MCF 10A (cell line): ENCODE measurements at regions not wholly inside any gene's neighbourhood (a gene's known extent, or its start where the extent isn't known, plus 50 kb on each side); places are given as distances from the start of the nearest gene placed in this dataset.

Source experiments
- BruUV-seq: library from RNA; stranded (reverse); fragments of 400-500 nt; replicated peaks from 2 replicates; lab custom pipeline; 2021; lab: Mats Ljungman, UMichigan
- CTCF ChIA-PET: fragments of 300-600 bp; sonication (Branson Sonifier 250); formaldehyde crosslinking; extraction: SDS; loops from one replicate; lab custom pipeline; 2021; ENCODE audit warnings: antibody characterized with exemption, inconsistent platforms; lab: Yijun Ruan, JAX
- POLR2A ChIA-PET: fragments of 300-600, 350-650 bp; sonication (Branson Sonifier 250); formaldehyde crosslinking; extraction: SDS; loops from one replicate; lab custom pipeline; 2020; ENCODE audit warnings: antibody characterized with exemption, inconsistent platforms; lab: Yijun Ruan, JAX
- DNase-seq: peaks from one replicate; pipeline ENCODE4 v3.0.0-alpha.2; 2018; ENCODE audit not compliant: unreplicated experiment
- H3K27ac Mint-ChIP-seq: one replicate; pipeline ENCODE4 v1.8.0; 2022; ENCODE audit warnings: mild to moderate bottlenecking, low read depth, mixed read lengths; ENCODE audit not compliant: unreplicated experiment
- H3K27me3 Mint-ChIP-seq: one replicate; pipeline ENCODE4 v1.8.0; 2022; ENCODE audit warnings: mixed read lengths; ENCODE audit not compliant: insufficient read depth, unreplicated experiment
- H3K36me3 Mint-ChIP-seq: one replicate; pipeline ENCODE4 v1.8.0; 2022; ENCODE audit warnings: mild to moderate bottlenecking, moderate library complexity, mixed read lengths; ENCODE audit not compliant: insufficient read depth, unreplicated experiment
- H3K4me1 Mint-ChIP-seq: one replicate; pipeline ENCODE4 v1.8.0; 2022; ENCODE audit warnings: mixed read lengths; ENCODE audit not compliant: insufficient read depth, unreplicated experiment
- H3K4me3 Mint-ChIP-seq: one replicate; pipeline ENCODE4 v1.8.0; 2022; ENCODE audit warnings: mild to moderate bottlenecking, moderate library complexity, mixed read lengths; ENCODE audit not compliant: unreplicated experiment
- H3K9me3 Mint-ChIP-seq: one replicate; pipeline ENCODE4 v1.8.0; 2022; ENCODE audit warnings: mixed read lengths; ENCODE audit not compliant: unreplicated experiment
- intact Hi-C: fragments of 100-400 bp; cut with micrococcal nuclease; formaldehyde crosslinking; loops from 2 replicates; pipeline ENCODE4 v1.14.1; 2022
- TF ChIP-seq, protein P1 (sequence below): fragments of 200-600 bp; IDR thresholded peaks from one replicate; pipeline ENCODE4 v1.8.0; 2022; ENCODE audit warnings: antibody characterized with exemption, mild to moderate bottlenecking; ENCODE audit not compliant: unreplicated experiment

DNA sequence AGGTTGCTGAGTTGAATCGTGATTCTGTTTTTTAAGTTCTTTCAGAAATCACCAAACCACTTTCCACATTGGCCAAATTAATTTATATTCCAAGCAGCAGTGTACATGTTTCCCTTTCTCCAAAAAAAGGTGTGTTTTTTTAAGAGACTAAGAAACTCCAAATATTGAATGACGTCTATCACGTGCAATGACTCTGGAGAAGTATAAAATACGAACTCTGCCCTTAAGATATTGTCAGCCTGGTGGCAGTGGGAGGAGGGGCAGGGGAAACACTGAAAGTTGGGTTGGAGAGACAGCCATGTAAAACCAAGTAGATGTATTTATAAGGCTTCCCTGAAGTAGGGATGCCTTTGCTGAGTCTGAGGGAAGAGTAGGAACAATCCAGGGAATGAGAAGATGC is 50.1 kb upstream of the DHRS4 start:
- Mint-ChIP-seq H3K27ac (no peak overlapping the region), H3K4me3 (no peak overlapping the region), H3K4me1 (no peaks in the 10 kb centered on the region), H3K36me3 (no peaks in the 10 kb centered on the region), H3K27me3 (peaks cover 51% of the 10 kb centered on the region), H3K9me3 (no peaks in the 10 kb centered on the region)
- ChIA-PET POLR2A (interaction anchor here (0.7 kb wide), 1 partner anchor 246 kb away, joined by 3 read pairs; no protein-coding TSS in a partner anchor), CTCF (interaction anchor here (1.1 kb wide), 1 partner anchor 8 kb away, joined by 4 read pairs; no protein-coding TSS in a partner anchor)
- DNase-seq = no peak
- BruUV-seq = no TSS peak
- intact Hi-C loops = no loop called here
- TF ChIP-seq, protein P1, sequence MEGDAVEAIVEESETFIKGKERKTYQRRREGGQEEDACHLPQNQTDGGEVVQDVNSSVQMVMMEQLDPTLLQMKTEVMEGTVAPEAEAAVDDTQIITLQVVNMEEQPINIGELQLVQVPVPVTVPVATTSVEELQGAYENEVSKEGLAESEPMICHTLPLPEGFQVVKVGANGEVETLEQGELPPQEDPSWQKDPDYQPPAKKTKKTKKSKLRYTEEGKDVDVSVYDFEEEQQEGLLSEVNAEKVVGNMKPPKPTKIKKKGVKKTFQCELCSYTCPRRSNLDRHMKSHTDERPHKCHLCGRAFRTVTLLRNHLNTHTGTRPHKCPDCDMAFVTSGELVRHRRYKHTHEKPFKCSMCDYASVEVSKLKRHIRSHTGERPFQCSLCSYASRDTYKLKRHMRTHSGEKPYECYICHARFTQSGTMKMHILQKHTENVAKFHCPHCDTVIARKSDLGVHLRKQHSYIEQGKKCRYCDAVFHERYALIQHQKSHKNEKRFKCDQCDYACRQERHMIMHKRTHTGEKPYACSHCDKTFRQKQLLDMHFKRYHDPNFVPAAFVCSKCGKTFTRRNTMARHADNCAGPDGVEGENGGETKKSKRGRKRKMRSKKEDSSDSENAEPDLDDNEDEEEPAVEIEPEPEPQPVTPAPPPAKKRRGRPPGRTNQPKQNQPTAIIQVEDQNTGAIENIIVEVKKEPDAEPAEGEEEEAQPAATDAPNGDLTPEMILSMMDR = no peak
